Stimulated activated effector memory CD8-positive, alpha-beta T cell treated with anti-CD3 and anti-CD28 coated beads, Interleukin-12 subunit alpha, Interleukin-12 subunit beta, amount 100 ng/mL, for 72 hours (primary cell): ENCODE measurements at regions not wholly inside any gene's neighbourhood (a gene's known extent, or its start where the extent isn't known, plus 50 kb on each side); places are given as distances from the start of the nearest gene placed in this dataset.

Experiments
- ATAC-seq: fragments of 150-1000 bp; cut with Tn5 transposase; 2 replicates; pipeline ENCODE4 v1.10.0; 2021
- DNase-seq, 2 donors: peaks; one replicate each; pipeline ENCODE4 v3.0.0; 2021 to 2022; ENCODE audit warnings: low spot score in 2 of 2
- H3K27ac Mint-ChIP-seq: one replicate; pipeline ENCODE4 v1.8.0; 2022; ENCODE audit warnings: mild to moderate bottlenecking, mixed read lengths
- H3K36me3 Mint-ChIP-seq: one replicate; pipeline ENCODE4 v1.8.0; 2022; ENCODE audit warnings: mild to moderate bottlenecking, mixed read lengths
- H3K4me1 Mint-ChIP-seq: one replicate; pipeline ENCODE4 v1.8.0; 2022; ENCODE audit warnings: mixed read lengths
- H3K4me3 Mint-ChIP-seq: one replicate; pipeline ENCODE4 v1.8.0; 2022; ENCODE audit warnings: mild to moderate bottlenecking, mixed read lengths
- H3K9me3 Mint-ChIP-seq: one replicate; pipeline ENCODE4 v1.8.0; 2022; ENCODE audit warnings: mixed read lengths

- no peak overlapping the region for H3K27ac Mint-ChIP-seq
- H3K9me3 Mint-ChIP-seq, result no peaks in the 10 kb centered on the region
- H3K4me3 Mint-ChIP-seq, result no peak overlapping the region
- peaks cover 5% of the 10 kb centered on the region for H3K4me1 Mint-ChIP-seq
- DNase-seq (no peak), ATAC-seq (no peak)
- H3K36me3 Mint-ChIP-seq, result no peaks in the 10 kb centered on the region
These were observed 82.8 kb downstream of the NABP1 start for GRCh38 chr2:191760655-191761262.

GRCh38 chr2:191773136-191773535 is 73.8 kb downstream of the CAVIN2 start:
- H3K36me3 Mint-ChIP-seq, result no peaks in the 10 kb centered on the region
- no peaks in the 10 kb centered on the region for H3K4me1 Mint-ChIP-seq
- H3K4me3 Mint-ChIP-seq, result no peak overlapping the region
- ATAC-seq (no peak), DNase-seq (no peak)
- H3K27ac Mint-ChIP-seq, result no peak overlapping the region
- H3K9me3 Mint-ChIP-seq, result peaks cover 5% of the 10 kb centered on the region

DNA sequence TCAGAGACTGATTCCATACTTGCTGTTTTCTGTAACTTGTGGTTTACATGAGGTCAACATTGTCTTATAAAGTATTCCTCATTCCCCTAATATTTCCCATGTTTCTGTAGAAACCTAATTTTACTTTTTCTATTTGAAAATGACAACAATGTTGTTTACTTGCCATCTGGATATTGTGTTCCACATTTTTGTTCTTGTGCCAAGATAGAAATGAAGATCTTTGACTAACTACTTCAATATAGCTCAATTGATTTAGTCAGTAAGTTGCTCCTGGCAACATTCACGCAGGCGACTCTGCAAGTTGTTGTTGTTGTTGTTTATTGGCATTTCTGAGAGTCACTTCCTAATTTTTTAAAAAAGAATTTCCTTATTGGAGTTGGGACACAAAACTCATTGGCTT is 69.5 kb downstream of the CAVIN2 start:
- ATAC-seq, result no peak

DNA sequence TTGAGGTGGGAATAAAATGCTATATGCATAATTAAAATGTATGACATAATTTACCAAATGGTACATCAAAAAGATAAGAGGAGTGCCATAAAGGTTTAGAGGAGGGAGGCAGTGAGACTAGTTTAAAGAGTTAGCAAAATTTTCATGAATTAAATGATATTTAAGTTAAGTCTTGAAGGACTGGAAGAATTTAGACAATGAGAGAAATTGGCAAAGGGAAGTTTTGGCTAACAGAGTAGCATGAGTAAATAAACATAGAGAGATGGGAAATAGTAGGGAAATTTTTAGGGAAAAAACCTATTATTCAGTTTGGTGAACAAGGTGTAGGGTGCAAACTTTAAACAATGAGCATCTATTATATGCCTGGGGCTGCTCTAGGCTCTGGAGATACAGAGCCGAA is 68.8 kb downstream of the CAVIN2 start:
- Mint-ChIP-seq H3K27ac (no peak overlapping the region), H3K9me3 (peaks cover 5% of the 10 kb centered on the region), H3K4me3 (no peak overlapping the region), H3K36me3 (no peaks in the 10 kb centered on the region), H3K4me1 (no peaks in the 10 kb centered on the region)
- no peak for DNase-seq
- no peak for ATAC-seq

More for the DNA sequence above, 69.5 kb downstream of the CAVIN2 start:
- Mint-ChIP-seq H3K27ac (no peak overlapping the region), H3K4me3 (no peak overlapping the region), H3K9me3 (peaks cover 5% of the 10 kb centered on the region), H3K4me1 (no peaks in the 10 kb centered on the region), H3K36me3 (no peaks in the 10 kb centered on the region)
- DNase-seq, result no peak

GRCh38 chr2:191782351-191782750 is 64.5 kb downstream of the CAVIN2 start:
- Mint-ChIP-seq H3K4me1 (no peaks in the 10 kb centered on the region), H3K4me3 (no peak overlapping the region), H3K27ac (no peak overlapping the region), H3K36me3 (no peaks in the 10 kb centered on the region), H3K9me3 (no peaks in the 10 kb centered on the region)
- ATAC-seq, result no peak
- DNase-seq, result no peak

DNA sequence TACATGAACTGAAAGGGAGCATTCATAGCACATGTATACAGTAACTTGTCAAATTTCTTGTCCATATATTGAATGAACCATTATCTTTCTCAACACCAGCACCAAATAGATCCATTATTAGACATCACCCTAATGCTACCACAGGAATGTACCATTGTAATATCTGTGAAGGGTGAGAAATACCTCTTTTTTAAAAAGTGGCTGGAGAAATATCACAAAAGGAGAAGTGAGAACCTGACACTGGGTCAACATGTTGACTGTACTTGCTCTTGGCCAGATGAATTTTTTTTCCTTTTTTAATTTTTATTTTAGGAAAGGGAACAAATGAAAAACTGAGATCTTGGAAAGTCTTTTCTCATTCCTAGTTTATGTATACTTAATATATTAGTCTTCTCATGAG is 63.5 kb downstream of the CAVIN2 start:
- Mint-ChIP-seq H3K4me1 (no peaks in the 10 kb centered on the region), H3K27ac (no peak overlapping the region), H3K9me3 (no peaks in the 10 kb centered on the region), H3K36me3 (no peaks in the 10 kb centered on the region), H3K4me3 (no peak overlapping the region)
- ATAC-seq (no peak), DNase-seq (no peak)
